GM21526 (cell line): ENCODE measurements at regions not wholly inside any gene's neighbourhood (a gene's known extent, or its start where the extent isn't known, plus 50 kb on each side); places are given as distances from the start of the nearest gene placed in this dataset.

Source experiments
- ATAC-seq: cut with Tn5 transposase; IDR thresholded peaks from one replicate; pipeline ENCODE4 v1.9.1; 2021; ENCODE audit warnings: moderate library complexity; ENCODE audit not compliant: unreplicated experiment, low FRiP score

GRCh38 chr4:11002961-11003360 lies 318.4 kb upstream of the CLNK start:
- ATAC-seq: no peak

DNA sequence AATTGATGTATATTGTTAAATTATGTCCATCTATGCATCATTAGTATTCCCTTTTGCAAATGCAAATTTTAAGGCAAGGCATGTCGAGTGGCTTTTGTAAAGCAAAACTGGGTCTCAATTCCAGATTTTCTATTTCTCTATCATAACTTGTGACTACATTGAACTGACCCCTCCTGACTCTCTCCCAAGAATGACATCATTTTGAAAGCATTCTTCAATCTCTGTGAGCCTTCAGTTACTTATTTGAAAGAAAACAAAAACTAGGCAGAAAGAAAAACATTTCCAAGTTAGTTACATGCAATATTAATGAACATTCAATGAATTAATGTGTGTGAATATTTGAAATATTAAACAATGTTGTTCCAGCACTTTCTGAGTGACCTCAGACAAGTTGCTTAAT lies 314.3 kb upstream of the CLNK start:
- ATAC-seq: no peak

GRCh38 chr4:10984815-10985214 lies 300.2 kb upstream of the CLNK start:
- ATAC-seq: no peak

DNA sequence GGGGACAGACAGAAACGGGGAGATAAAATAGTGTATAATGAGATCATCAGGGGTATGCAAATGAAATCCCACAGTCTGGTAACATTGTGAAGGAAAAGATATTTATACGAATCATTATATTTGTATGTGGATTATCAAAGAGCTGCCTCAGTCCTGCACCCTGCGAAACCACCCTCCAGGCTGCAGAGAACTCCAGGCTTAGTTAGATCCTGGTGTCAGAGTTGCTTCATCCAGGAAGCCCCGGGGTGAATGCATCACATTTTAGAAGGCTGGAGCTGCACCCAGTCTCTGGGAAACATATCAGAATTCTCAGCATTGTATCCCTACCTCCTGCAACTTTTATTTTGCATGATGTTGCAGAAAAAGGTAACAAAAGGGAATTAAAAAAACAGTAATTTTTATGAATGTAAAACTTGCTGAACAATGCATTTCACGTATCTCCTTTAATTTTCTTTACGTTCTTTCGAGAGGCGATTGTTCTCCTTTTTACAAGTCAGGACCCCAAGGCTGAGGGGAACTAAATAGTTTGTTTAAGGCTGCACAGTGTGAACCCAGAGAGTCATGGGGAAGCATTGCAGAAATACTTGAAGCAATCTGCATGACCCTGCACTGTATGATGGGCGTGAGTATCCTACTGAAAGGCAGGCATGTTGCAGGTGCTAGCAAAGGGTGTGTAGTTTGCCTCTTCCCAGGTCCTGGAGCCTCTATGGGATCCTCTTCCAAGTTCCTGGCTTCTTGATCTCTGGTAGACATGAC lies 299.5 kb upstream of the CLNK start:
- no peak for ATAC-seq

DNA sequence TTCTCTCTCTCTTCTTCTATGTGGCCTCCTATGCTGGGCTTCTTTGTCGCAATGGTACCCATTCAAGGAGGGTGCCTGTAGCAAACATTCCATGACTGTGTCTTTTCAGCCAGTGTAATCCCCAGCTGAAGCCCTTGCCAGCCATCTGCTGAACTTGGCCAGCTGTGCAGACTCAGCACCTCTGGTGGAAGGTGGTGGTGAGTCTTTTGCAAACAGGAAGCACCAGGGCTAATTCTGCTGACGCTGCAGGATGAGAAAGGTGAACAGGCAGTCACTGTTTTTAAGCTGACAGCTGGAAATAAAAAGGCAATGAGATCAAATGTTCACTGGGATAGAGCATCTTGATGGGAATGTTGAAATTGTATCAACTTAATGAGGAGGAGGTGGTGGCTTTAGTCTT lies 298.7 kb upstream of the CLNK start:
- ATAC-seq: peak; percentile 88

DNA sequence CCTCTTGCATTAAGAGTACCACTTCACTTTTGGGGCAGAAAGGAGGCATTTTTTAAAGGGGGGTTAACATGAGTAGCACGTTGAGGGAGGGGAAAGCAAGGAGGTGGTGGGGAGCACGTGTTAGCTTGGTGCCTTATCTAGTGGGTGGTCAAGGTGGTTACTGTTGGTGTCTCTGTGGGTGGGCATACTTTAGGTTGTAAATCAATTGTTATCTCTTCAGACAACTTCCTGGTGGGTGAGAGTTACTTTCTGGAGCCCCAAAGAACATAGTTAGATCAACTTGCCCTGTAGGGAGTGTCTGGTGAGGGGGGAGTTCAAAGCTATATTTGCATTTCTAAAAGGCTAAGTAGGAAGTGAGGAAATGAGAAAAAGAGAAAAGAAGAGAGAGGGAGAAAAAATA lies 297.7 kb upstream of the CLNK start:
- no peak for ATAC-seq

GRCh38 chr4:10981576-10981975 lies 297.0 kb upstream of the CLNK start:
- ATAC-seq: no peak

DNA sequence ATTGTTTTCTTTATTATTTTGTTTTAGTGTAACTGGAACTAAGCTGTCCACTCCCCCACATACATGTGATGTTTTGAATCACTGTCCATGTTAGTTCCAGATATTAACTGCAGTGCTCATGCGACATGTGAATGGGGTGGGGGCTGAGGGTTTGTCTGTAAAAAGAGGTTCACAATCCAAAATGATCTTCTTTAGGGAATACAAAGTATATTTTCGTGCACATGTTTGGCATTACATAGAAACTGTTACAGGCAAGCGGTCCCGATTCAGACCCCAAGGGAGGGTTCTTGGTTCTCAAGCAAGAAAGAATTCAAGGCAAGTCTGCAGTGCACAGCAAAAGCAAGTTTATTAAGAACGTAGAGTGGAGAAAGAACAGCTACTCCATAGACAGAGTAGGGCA lies 296.5 kb upstream of the CLNK start:
- ATAC-seq: no peak

GRCh38 chr4:10979032-10979431 lies 294.5 kb upstream of the CLNK start:
- ATAC-seq: no peak

DNA sequence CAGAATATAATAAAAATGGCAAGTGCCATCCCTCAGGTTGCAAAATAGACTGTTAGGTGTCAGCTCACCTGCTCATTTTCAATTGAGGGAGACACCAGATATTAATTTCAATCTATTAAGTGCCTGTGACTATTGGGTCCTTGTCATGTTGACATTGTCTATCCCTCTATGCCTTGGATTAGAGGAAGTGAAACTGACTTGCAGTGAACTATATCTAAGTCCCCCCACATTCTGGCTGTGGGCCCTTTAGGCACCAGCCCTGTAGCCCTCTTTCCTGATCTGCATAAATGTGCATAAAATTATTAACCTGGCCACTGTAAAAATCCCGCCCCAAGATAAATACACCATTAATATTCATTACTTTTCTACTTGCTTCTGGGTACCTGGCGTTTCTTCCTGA lies 293.0 kb upstream of the CLNK start:
- ATAC-seq: peak; percentile 84

- ATAC-seq: no peak
Measured at GRCh38 chr4:10974371-10974770, 289.8 kb upstream of the CLNK start.

DNA sequence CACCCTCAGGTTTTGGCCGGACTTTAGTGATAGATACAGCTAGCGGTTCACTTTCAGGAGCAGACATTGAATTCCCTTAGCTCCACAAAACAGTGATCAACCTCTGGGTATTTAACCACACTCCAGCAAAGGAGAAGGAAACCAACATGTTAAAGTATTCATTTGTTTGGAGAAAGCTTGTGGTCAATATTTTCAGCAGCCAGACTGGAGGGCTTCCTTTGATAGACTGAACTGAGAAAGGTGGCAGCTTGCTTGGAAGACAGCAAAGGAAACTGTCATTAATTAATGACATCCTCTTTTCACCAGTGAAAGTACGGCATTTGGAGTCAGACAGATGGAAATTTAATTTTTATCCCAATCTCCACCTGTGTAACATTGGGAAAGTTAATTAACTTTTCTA lies 289.1 kb upstream of the CLNK start:
- ATAC-seq: no peak

DNA sequence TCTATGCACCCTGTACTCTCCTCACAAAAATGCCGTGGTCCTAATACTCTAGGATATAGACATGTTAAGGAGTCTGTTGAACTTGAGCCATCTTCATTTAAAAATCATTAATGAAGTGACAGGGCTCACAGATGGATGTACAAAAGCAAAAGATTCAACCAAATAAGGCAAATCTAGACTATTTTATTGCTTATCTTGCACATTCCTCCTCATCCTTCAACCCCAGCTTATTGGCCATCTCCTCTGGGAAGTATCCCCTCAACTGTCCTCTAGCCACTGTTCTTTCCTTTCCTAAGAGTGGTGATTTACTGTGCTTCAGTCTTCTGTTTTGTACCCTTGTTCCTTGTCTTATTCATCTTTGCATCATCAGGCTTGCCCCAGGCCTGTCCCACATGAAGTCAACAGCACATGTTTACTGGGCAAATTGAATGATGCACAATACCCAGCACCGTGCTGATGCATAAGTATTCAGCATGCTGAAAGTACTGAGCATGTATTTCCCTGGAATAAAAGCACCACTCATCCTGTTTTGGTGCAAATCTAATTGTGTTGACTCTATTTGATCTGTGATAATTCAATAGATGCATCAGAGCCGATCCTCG lies 287.3 kb upstream of the CLNK start:
- ATAC-seq: no peak

GRCh38 chr4:10965196-10965595 lies 280.6 kb upstream of the CLNK start:
- ATAC-seq: no peak

DNA sequence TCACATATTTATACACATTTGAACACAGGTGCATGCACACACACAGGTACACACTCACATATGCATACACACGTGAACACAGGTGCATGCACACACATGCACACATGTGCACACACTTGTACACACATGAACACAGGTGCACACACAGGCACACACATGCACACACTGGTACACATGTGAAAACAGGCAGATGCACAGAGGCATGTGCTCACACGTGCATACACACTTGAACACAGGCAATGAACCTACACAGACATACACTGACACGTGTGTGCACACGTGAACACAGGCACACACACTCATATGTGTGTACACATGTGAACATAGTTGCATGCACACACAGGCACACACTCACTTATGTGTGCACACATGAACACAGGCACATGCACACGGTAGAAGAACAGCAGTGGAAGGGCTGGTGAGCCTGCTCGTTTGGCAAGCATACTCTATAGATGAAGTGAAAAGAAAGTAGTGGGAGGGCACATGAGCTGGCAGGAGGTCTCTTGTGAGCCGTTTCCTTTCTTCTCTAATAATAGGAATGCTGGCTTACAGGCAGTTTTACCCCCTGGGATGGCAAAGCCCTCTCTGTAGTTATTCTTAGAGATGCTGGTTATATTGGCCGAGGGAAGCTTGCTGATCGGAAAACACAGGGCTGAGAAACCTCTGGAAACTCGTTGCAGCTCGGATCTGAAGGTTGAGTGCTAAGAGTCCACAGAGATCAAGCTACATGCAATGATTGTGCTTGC lies 279.6 kb upstream of the CLNK start:
- ATAC-seq: no peak

DNA sequence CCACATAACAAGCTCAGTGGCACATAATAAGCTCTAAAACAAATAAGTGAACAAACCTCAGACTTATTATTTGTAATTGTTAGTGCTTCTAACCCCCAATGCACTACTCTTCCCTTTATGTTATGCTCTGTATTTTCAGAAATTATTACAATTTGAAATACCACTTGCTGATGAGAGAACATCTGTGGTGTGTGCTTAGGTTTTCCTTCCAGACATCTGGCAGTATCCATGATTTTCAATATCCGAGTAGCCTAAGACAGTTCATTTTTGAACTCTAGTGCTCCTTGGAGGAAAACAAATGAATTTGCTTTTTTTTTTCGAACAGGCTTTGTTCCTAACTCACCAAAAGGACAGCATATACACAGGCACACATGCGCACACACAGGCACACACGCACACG lies 278.7 kb upstream of the CLNK start:
- ATAC-seq: no peak

- no peak for ATAC-seq
Measured at GRCh38 chr4:10962246-10962645, 277.7 kb upstream of the CLNK start.

- ATAC-seq: no peak
Measured at GRCh38 chr4:10960389-10960788, 275.8 kb upstream of the CLNK start.

DNA sequence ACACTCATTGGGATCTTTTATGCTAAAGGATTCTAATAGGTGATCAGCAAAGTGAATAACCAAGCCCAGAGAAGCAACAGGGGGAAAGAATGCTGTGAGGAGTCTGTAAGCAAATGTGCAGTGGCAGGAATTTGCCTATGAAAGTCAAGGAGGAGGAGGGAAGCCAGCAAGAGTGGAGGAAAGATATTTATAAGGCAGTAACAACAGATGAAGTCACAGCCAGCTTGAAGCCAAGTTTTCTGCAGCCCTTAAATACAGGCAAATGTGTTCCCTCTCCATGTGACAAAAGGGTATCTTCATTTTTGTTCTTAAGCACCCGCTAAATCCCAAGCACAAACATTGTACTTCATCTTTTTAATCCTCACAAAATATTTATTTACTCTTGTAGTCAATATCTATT lies 275.0 kb upstream of the CLNK start:
- no peak for ATAC-seq

DNA sequence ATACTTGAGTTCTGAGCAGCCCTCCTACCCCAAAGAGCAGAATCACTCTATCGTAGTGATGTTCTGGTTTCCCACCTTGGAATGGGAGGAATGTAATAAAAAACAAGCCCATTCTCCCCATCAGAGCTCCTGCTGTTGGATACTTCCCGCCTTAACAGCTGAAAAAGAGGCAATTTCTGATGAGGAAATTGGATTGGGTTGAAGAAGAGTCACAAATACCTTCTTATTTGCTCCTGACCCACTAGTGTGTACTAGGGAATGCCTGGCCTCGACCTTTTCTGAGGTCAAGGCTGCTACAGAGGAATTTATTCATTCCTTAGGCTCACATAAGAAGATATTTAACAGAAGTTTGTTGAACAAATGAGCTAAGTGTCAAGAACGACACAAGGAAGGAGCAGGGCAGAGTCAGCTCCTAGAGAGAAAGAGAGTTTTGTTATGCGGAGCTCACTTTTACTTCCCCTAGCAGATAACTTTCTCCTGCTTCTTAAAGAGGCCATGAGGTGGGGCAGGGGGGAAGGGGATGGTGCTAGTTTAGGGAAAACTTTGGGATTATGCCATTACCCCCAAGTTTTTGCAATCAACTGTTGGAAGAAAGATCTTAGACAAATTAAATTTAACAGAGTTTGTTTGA lies 273.8 kb upstream of the CLNK start:
- no peak for ATAC-seq

DNA sequence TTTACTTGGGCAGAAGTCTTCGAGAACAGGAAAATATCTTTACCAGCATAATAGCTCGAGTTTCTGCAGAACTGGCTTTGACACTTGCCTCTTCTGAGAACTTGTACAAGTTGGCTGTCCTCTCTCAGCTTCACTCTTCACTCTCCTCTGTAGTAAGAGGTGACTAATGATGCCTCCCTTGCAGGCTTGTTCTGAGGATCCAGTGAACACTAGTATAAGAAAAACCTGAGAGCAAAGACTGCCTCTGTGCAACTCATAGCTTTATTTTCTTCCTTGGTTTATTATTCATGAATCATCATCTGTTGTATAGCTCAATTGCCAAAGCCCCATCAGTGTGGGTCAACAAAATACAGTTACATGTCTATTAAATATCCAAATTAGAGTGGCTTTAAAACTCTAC lies 266.7 kb upstream of the CLNK start:
- ATAC-seq: no peak
